B cell (primary cell): ENCODE measurements at regions not wholly inside any gene's neighbourhood (a gene's known extent, or its start where the extent isn't known, plus 50 kb on each side); places are given as distances from the start of the nearest gene placed in this dataset.

ENCODE experiments used
- CTCF ChIP-seq: fragments of 200-600 bp; IDR thresholded peaks from one replicate; pipeline ENCODE4 v1.8.0; 2022; ENCODE audit warnings: antibody characterized with exemption, mild to moderate bottlenecking
- EZH2 ChIP-seq: IDR thresholded peaks from 2 replicates; pipeline ENCODE4 v1.6.1; 2012; ENCODE audit warnings: borderline replicate concordance, low read depth, mild to moderate bottlenecking, moderate library complexity, low read length; ENCODE audit not compliant: insufficient read depth, poor library complexity, severe bottlenecking

- TF ChIP-seq CTCF (no peak), EZH2 (no peak)
These were observed 717.9 kb downstream of the ARAP2 start for GRCh38 chr4:35526456-35526855.
